Calu3 (cell line): ENCODE measurements at regions not wholly inside any gene's neighbourhood (a gene's known extent, or its start where the extent isn't known, plus 50 kb on each side); places are given as distances from the start of the nearest gene placed in this dataset.

ENCODE experiments used
- BruUV-seq: library from RNA; stranded (reverse); fragments of 400-500 nt; replicated peaks from 2 replicates; lab custom pipeline; 2021; lab: Mats Ljungman, UMichigan
- CTCF ChIA-PET: fragments of 300-600 bp; sonication (Branson Sonifier 250); formaldehyde crosslinking; loops from one replicate; lab custom pipeline; 2022; ENCODE audit warnings: antibody characterized with exemption; lab: Charles Lee
- DNase-seq: peaks from one replicate; pipeline ENCODE4 v3.0.0; 2022
- H3K27ac Mint-ChIP-seq: one replicate; pipeline ENCODE4 v1.8.0; 2022; ENCODE audit warnings: mixed read lengths; ENCODE audit not compliant: unreplicated experiment
- H3K27me3 Mint-ChIP-seq: one replicate; pipeline ENCODE4 v1.8.0; 2022; ENCODE audit warnings: mixed read lengths; ENCODE audit not compliant: unreplicated experiment
- H3K36me3 Mint-ChIP-seq: one replicate; pipeline ENCODE4 v1.8.0; 2022; ENCODE audit warnings: mild to moderate bottlenecking, moderate library complexity, mixed read lengths; ENCODE audit not compliant: insufficient read depth, unreplicated experiment
- H3K4me1 Mint-ChIP-seq: one replicate; pipeline ENCODE4 v1.8.0; 2022; ENCODE audit warnings: mild to moderate bottlenecking, low read depth, mixed read lengths; ENCODE audit not compliant: unreplicated experiment
- H3K4me3 Mint-ChIP-seq: one replicate; pipeline ENCODE4 v1.8.0; 2022; ENCODE audit warnings: mild to moderate bottlenecking, low read depth, moderate library complexity, mixed read lengths; ENCODE audit not compliant: unreplicated experiment
- H3K9me3 Mint-ChIP-seq: one replicate; pipeline ENCODE4 v1.8.0; 2022; ENCODE audit warnings: low read depth, mixed read lengths; ENCODE audit not compliant: unreplicated experiment
- CTCF ChIP-seq: fragments of 200-600 bp; IDR thresholded peaks from one replicate; pipeline ENCODE4 v1.8.0; 2022; ENCODE audit warnings: antibody characterized with exemption; ENCODE audit not compliant: unreplicated experiment
- intact Hi-C: fragments of 100-400 bp; cut with micrococcal nuclease; formaldehyde crosslinking; loops from one replicate; pipeline ENCODE4 v1.10.0; 2022; ENCODE audit not compliant: unreplicated experiment

GRCh38 chr2:129191530-129191929 is 787.9 kb upstream of the RAB6C start:
- intact Hi-C loops, result no loop called here
- Mint-ChIP-seq H3K4me3 (no peak overlapping the region), H3K9me3 (peaks cover 5% of the 10 kb centered on the region), H3K27me3 (no peaks in the 10 kb centered on the region), H3K27ac (no peak overlapping the region), H3K36me3 (no peaks in the 10 kb centered on the region), H3K4me1 (peaks cover 57% of the 10 kb centered on the region)
- peak; percentile 48 for DNase-seq
- no peak for TF ChIP-seq CTCF
- CTCF ChIA-PET, result no interaction called here
- BruUV-seq, result no TSS peak

- no peak for DNase-seq
- H3K9me3 Mint-ChIP-seq, result peaks cover 5% of the 10 kb centered on the region
- H3K27ac Mint-ChIP-seq, result no peak overlapping the region
- CTCF ChIA-PET, result no interaction called here
- TF ChIP-seq CTCF, result no peak
- H3K4me1 Mint-ChIP-seq, result peaks cover 57% of the 10 kb centered on the region
- H3K4me3 Mint-ChIP-seq, result no peak overlapping the region
- BruUV-seq, result no TSS peak
- intact Hi-C loops, result no loop called here
- H3K36me3 Mint-ChIP-seq, result no peaks in the 10 kb centered on the region
- no peaks in the 10 kb centered on the region for H3K27me3 Mint-ChIP-seq
Observed at GRCh38 chr2:129192117-129192516, 787.3 kb upstream of the RAB6C start.

GRCh38 chr2:129192841-129193253 is 786.6 kb upstream of the RAB6C start:
- H3K9me3 Mint-ChIP-seq, result peaks cover 5% of the 10 kb centered on the region
- BruUV-seq, result no TSS peak
- DNase-seq, result peak; percentile 55
- peaks cover 57% of the 10 kb centered on the region for H3K4me1 Mint-ChIP-seq
- no peaks in the 10 kb centered on the region for H3K36me3 Mint-ChIP-seq
- intact Hi-C loops, result no loop called here
- CTCF ChIA-PET, result interaction anchor here (1.3 kb wide), 1 partner anchor 15 kb away, joined by 3 read pairs; no protein-coding TSS in a partner anchor
- no peak overlapping the region for H3K4me3 Mint-ChIP-seq
- TF ChIP-seq CTCF, result no peak
- no peaks in the 10 kb centered on the region for H3K27me3 Mint-ChIP-seq
- H3K27ac Mint-ChIP-seq, result no peak overlapping the region

- no peak for DNase-seq
- CTCF ChIA-PET, result interaction anchor here (1.3 kb wide), 1 partner anchor 16 kb away, joined by 3 read pairs; no protein-coding TSS in a partner anchor
- H3K9me3 Mint-ChIP-seq, result peaks cover 5% of the 10 kb centered on the region
- no peak for TF ChIP-seq CTCF
- no peak overlapping the region for H3K4me3 Mint-ChIP-seq
- no peaks in the 10 kb centered on the region for H3K36me3 Mint-ChIP-seq
- no TSS peak for BruUV-seq
- H3K27me3 Mint-ChIP-seq, result no peaks in the 10 kb centered on the region
- no peak overlapping the region for H3K27ac Mint-ChIP-seq
- peaks cover 56% of the 10 kb centered on the region for H3K4me1 Mint-ChIP-seq
- intact Hi-C loops, result no loop called here
Observed at GRCh38 chr2:129193961-129194360, 785.5 kb upstream of the RAB6C start.
